H1 (cell line): ENCODE measurements at regions not wholly inside any gene's neighbourhood (a gene's known extent, or its start where the extent isn't known, plus 50 kb on each side); places are given as distances from the start of the nearest gene placed in this dataset.

Experiments
- CEBPB ChIP-seq: IDR thresholded peaks from 2 replicates; pipeline ENCODE4 v1.6.1; 2012; ENCODE audit warnings: low read depth, low read length
- GABPA ChIP-seq: IDR thresholded peaks from 2 replicates; pipeline ENCODE4 v1.6.1; 2011; ENCODE audit warnings: mild to moderate bottlenecking, low read length, moderate library complexity, borderline replicate concordance; ENCODE audit not compliant: insufficient read depth
- KDM1A ChIP-seq: fragments of 200-600, 300-600 bp; sonication (generic); IDR thresholded peaks from 2 replicates; pipeline ENCODE4 v1.7.1; 2016; ENCODE audit warnings: mild to moderate bottlenecking, low read length, borderline replicate concordance
- POLR2A ChIP-seq, 2 experiments: IDR thresholded peaks; 1 replicate in 1 of 2; 2 replicates in 1 of 2; pipeline ENCODE4 v1.6.1; 2011; ENCODE audit warnings: low read depth in 2 of 2, low read length in 2 of 2, mild to moderate bottlenecking in 2 of 2; ENCODE audit errors: control extremely low read depth in 1 of 2
- SIRT6 ChIP-seq: IDR thresholded peaks from one replicate; pipeline ENCODE4 v1.7.1; 2012; ENCODE audit warnings: low read length, inconsistent platforms
- TF ChIP-seq, protein P1 (sequence below), 3 experiments: IDR thresholded peaks; 1 replicate in 2 of 3; 2 replicates in 1 of 3; pipeline versions ENCODE4 v1.5.1 to v1.6.1; 2011; ENCODE audit warnings: low read length in 3 of 3, mild to moderate bottlenecking in 3 of 3, inconsistent platforms in 2 of 3, low read depth in 1 of 3, moderate library complexity in 1 of 3; ENCODE audit not compliant: insufficient read depth in 1 of 3; ENCODE audit errors: control extremely low read depth in 1 of 3
- TF ChIP-seq, protein P2 (sequence below): IDR thresholded peaks from 2 replicates; pipeline ENCODE4 v1.6.1; 2012; ENCODE audit warnings: inconsistent platforms

DNA sequence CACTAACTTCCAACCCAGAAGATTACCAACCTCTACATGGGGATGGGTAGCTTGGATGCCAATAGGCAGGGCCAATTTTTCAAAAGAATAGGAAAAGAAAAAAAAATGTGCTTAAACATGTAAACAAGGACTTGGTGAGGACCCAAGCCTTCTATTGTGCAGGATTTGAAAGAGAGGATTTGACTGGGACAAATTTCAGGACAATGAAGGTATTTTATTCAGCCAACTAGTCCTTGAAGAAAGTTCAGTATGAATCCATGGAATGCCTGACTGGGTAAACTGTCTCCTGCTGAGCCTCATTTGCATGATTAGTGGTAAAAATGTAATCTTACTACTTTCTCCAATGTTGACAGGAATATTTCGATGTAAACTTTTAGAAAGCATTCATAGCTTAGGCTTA, 192.5 kb upstream of the RORB start:
- no peak for TF ChIP-seq GABPA
- no peak for TF ChIP-seq CEBPB
- no peak for TF ChIP-seq POLR2A (IDR thresholded peaks at IDR 0.05; ENCODE audit: control extremely low read depth in 1 of 2, low read depth in 2 of 2, low read length in 2 of 2)
- no peak for TF ChIP-seq SIRT6
- no peak for TF ChIP-seq KDM1A
- TF ChIP-seq, protein P1, sequence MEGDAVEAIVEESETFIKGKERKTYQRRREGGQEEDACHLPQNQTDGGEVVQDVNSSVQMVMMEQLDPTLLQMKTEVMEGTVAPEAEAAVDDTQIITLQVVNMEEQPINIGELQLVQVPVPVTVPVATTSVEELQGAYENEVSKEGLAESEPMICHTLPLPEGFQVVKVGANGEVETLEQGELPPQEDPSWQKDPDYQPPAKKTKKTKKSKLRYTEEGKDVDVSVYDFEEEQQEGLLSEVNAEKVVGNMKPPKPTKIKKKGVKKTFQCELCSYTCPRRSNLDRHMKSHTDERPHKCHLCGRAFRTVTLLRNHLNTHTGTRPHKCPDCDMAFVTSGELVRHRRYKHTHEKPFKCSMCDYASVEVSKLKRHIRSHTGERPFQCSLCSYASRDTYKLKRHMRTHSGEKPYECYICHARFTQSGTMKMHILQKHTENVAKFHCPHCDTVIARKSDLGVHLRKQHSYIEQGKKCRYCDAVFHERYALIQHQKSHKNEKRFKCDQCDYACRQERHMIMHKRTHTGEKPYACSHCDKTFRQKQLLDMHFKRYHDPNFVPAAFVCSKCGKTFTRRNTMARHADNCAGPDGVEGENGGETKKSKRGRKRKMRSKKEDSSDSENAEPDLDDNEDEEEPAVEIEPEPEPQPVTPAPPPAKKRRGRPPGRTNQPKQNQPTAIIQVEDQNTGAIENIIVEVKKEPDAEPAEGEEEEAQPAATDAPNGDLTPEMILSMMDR (IDR thresholded peaks at IDR 0.05; ENCODE audit: control extremely low read depth in 1 of 3, insufficient read depth in 1 of 3, low read depth in 1 of 3, low read length in 3 of 3) = no peak
- TF ChIP-seq, protein P2, sequence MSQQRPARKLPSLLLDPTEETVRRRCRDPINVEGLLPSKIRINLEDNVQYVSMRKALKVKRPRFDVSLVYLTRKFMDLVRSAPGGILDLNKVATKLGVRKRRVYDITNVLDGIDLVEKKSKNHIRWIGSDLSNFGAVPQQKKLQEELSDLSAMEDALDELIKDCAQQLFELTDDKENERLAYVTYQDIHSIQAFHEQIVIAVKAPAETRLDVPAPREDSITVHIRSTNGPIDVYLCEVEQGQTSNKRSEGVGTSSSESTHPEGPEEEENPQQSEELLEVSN = no peak
